Eye (tissue), 1 donor: ENCODE measurements at regions not wholly inside any gene's neighbourhood (a gene's known extent, or its start where the extent isn't known, plus 50 kb on each side); places are given as distances from the start of the nearest gene placed in this dataset.

Experiments
- DNase-seq: peaks from one replicate; pipeline ENCODE4 v3.0.0-alpha.2; 2015

GRCh38 chr7:118028226-118028625, 155.0 kb upstream of the CTTNBP2 start:
- no peak for DNase-seq

- no peak for DNase-seq
Observed at GRCh38 chr7:118029826-118030422, 154.0 kb upstream of the LSM8 start.

- no peak for DNase-seq
Observed at GRCh38 chr7:118033273-118033672, 150.7 kb upstream of the LSM8 start.

- DNase-seq = no peak
Observed at GRCh38 chr7:118039963-118040489, 143.9 kb upstream of the LSM8 start.

- no peak for DNase-seq
Observed at GRCh38 chr7:118040562-118040961, 143.4 kb upstream of the LSM8 start.

GRCh38 chr7:118041251-118041878, 142.6 kb upstream of the LSM8 start:
- DNase-seq = no peak

- DNase-seq = no peak
Observed at GRCh38 chr7:118045629-118046028, 138.3 kb upstream of the LSM8 start.

GRCh38 chr7:118046086-118046485, 137.9 kb upstream of the LSM8 start:
- no peak for DNase-seq

- no peak for DNase-seq
Observed at GRCh38 chr7:118046801-118047200, 137.2 kb upstream of the LSM8 start.

- DNase-seq = no peak
Observed at GRCh38 chr7:118052336-118052735, 131.6 kb upstream of the LSM8 start.

GRCh38 chr7:118053353-118053752, 130.6 kb upstream of the LSM8 start:
- no peak for DNase-seq

- DNase-seq = no peak
Observed at GRCh38 chr7:118054529-118054928, 129.4 kb upstream of the LSM8 start.

- no peak for DNase-seq
Observed at GRCh38 chr7:118055647-118056046, 128.3 kb upstream of the LSM8 start.

GRCh38 chr7:118057404-118057803, 126.6 kb upstream of the LSM8 start:
- DNase-seq = no peak

- no peak for DNase-seq
Observed at GRCh38 chr7:118059209-118059608, 124.8 kb upstream of the LSM8 start.

GRCh38 chr7:118060692-118061091, 123.3 kb upstream of the LSM8 start:
- DNase-seq = no peak

- DNase-seq = no peak
Observed at GRCh38 chr7:118061386-118061785, 122.6 kb upstream of the LSM8 start.

- DNase-seq = peak; percentile 6
Observed at GRCh38 chr7:118072893-118073674, 110.9 kb upstream of the LSM8 start.

- no peak for DNase-seq
Observed at GRCh38 chr7:118075936-118076335, 108.0 kb upstream of the LSM8 start.

GRCh38 chr7:118076564-118076963, 107.4 kb upstream of the LSM8 start:
- DNase-seq = no peak

- no peak for DNase-seq
Observed at GRCh38 chr7:118078015-118078414, 105.9 kb upstream of the LSM8 start.

- DNase-seq = no peak
Observed at GRCh38 chr7:118079369-118079768, 104.6 kb upstream of the LSM8 start.

- DNase-seq = no peak
Observed at GRCh38 chr7:118080947-118081346, 103.0 kb upstream of the LSM8 start.

GRCh38 chr7:118082506-118082905, 101.5 kb upstream of the LSM8 start:
- no peak for DNase-seq
